H9 (cell line): ENCODE measurements at regions not wholly inside any gene's neighbourhood (a gene's known extent, or its start where the extent isn't known, plus 50 kb on each side); places are given as distances from the start of the nearest gene placed in this dataset.

Experiments
- DNase-seq: peaks from one replicate; pipeline ENCODE4 v3.0.0-alpha.2; 2017
- H2AFZ ChIP-seq: one replicate; pipeline ENCODE4 v1.6.1; 2013; ENCODE audit warnings: mild to moderate bottlenecking, low read length, control low read depth, moderate library complexity
- H2AK5ac ChIP-seq: 2 replicates; pipeline ENCODE4 v1.6.1; 2013; ENCODE audit warnings: low read length, control low read depth, mixed read lengths; ENCODE audit not compliant: insufficient read length
- H2BK120ac ChIP-seq: one replicate; pipeline ENCODE4 v1.6.1; 2013; ENCODE audit warnings: low read depth, mild to moderate bottlenecking, low read length, control low read depth, inconsistent platforms; ENCODE audit not compliant: poor library complexity, severe bottlenecking
- H2BK12ac ChIP-seq: 2 replicates; pipeline ENCODE4 v1.6.1; 2013; ENCODE audit warnings: low read length, control low read depth, mixed read lengths, low read depth; ENCODE audit not compliant: insufficient read length
- H2BK15ac ChIP-seq: 2 replicates; pipeline ENCODE4 v1.6.1; 2013; ENCODE audit warnings: low read depth, low read length, control low read depth
- H2BK20ac ChIP-seq: one replicate; pipeline ENCODE4 v1.6.1; 2013; ENCODE audit warnings: low read depth, mild to moderate bottlenecking, low read length, control low read depth, inconsistent platforms; ENCODE audit not compliant: poor library complexity, severe bottlenecking
- H2BK5ac ChIP-seq: 2 replicates; pipeline ENCODE4 v1.6.1; 2013; ENCODE audit warnings: low read length, control low read depth, mixed read lengths; ENCODE audit not compliant: insufficient read length
- H3K14ac ChIP-seq: 2 replicates; pipeline ENCODE4 v1.6.1; 2013; ENCODE audit warnings: low read length, control low read depth; ENCODE audit not compliant: insufficient read depth
- H3K18ac ChIP-seq: 2 replicates; pipeline ENCODE4 v1.6.1; 2013; ENCODE audit warnings: low read depth, mild to moderate bottlenecking, mixed read lengths, low read length, control low read depth; ENCODE audit not compliant: insufficient read length
- H3K23ac ChIP-seq: 2 replicates; pipeline ENCODE4 v1.6.1; 2013; ENCODE audit warnings: low read length, control low read depth, mixed read lengths, low read depth; ENCODE audit not compliant: insufficient read length
- H3K23me2 ChIP-seq: 2 replicates; pipeline ENCODE4 v1.6.1; 2013; ENCODE audit warnings: low read depth, mild to moderate bottlenecking, mixed read lengths, low read length, control low read depth; ENCODE audit not compliant: insufficient read length, poor library complexity, severe bottlenecking
- H3K27ac ChIP-seq: 2 replicates; pipeline ENCODE4 v1.5.1; 2013; ENCODE audit warnings: low read length, control low read depth, mixed read lengths, low read depth; ENCODE audit not compliant: insufficient read length
- H3K27me3 ChIP-seq: 2 replicates; pipeline ENCODE4 v1.6.1; 2013; ENCODE audit warnings: low read length, control low read depth, inconsistent platforms; ENCODE audit not compliant: insufficient read depth
- H3K4ac ChIP-seq: 2 replicates; pipeline ENCODE4 v1.6.1; 2013; ENCODE audit warnings: low read depth, mild to moderate bottlenecking, control low read depth, inconsistent platforms, low read length, moderate library complexity
- H3K4me1 ChIP-seq: 2 replicates; pipeline ENCODE4 v1.6.1; 2013; ENCODE audit warnings: low read length, control low read depth, inconsistent platforms; ENCODE audit not compliant: insufficient read depth
- H3K4me2 ChIP-seq: 2 replicates; pipeline ENCODE4 v1.6.1; 2013; ENCODE audit warnings: low read length, control low read depth, mixed read lengths; ENCODE audit not compliant: insufficient read length, insufficient read depth
- H3K56ac ChIP-seq: 2 replicates; pipeline ENCODE4 v1.6.1; 2013; ENCODE audit warnings: low read depth, mild to moderate bottlenecking, mixed read lengths, low read length, control low read depth; ENCODE audit not compliant: insufficient read length
- H3K79me1 ChIP-seq: 2 replicates; pipeline ENCODE4 v1.6.1; 2013; ENCODE audit warnings: low read depth, mild to moderate bottlenecking, moderate library complexity, low read length, control low read depth, inconsistent platforms; ENCODE audit not compliant: insufficient read depth, poor library complexity, severe bottlenecking
- H3K79me2 ChIP-seq: 2 replicates; pipeline ENCODE4 v1.6.1; 2013; ENCODE audit warnings: low read length, control low read depth, inconsistent platforms; ENCODE audit not compliant: insufficient read depth
- H3K9ac ChIP-seq: 2 replicates; pipeline ENCODE4 v1.6.1; 2013; ENCODE audit warnings: low read length, control low read depth, mixed read lengths; ENCODE audit not compliant: insufficient read length; ENCODE audit errors: extremely low read depth
- H3K9me3 ChIP-seq: one replicate; pipeline ENCODE4 v1.6.1; 2013; ENCODE audit warnings: low read depth, low read length, inconsistent platforms; ENCODE audit not compliant: control insufficient read depth
- H3T11ph ChIP-seq: one replicate; pipeline ENCODE4 v1.6.1; 2013; ENCODE audit warnings: mild to moderate bottlenecking, low read length, control low read depth, inconsistent platforms
- H4K20me1 ChIP-seq: one replicate; pipeline ENCODE4 v1.6.1; 2013; ENCODE audit not compliant: control insufficient read depth, insufficient read length, insufficient read depth
- H4K5ac ChIP-seq: 2 replicates; pipeline ENCODE4 v1.6.1; 2013; ENCODE audit warnings: low read depth, mild to moderate bottlenecking, mixed read lengths, low read length, control low read depth; ENCODE audit not compliant: insufficient read length
- H4K8ac ChIP-seq: replicated peaks from 2 replicates; pipeline ENCODE4 v1.6.1; 2013; ENCODE audit warnings: low read length, control low read depth, mixed read lengths, low read depth; ENCODE audit not compliant: insufficient read length
- H4K91ac ChIP-seq: 2 replicates; pipeline ENCODE4 v1.6.1; 2013; ENCODE audit warnings: low read depth, mild to moderate bottlenecking, moderate library complexity, mixed read lengths, low read length, control low read depth; ENCODE audit not compliant: insufficient read length
- H3K27ac Mint-ChIP-seq, 3 experiments: 2 replicates in 2 of 3; 3 replicates in 1 of 3; pipeline ENCODE4 v1.8.0; 2020 to 2021; ENCODE audit warnings: mixed read lengths in 3 of 3, mild to moderate bottlenecking in 1 of 3, moderate library complexity in 1 of 3
- H3K27me3 Mint-ChIP-seq: 2 replicates; pipeline ENCODE4 v1.8.0; 2021; ENCODE audit warnings: low read depth, mild to moderate bottlenecking, moderate library complexity, mixed read lengths
- H3K36me3 Mint-ChIP-seq, 3 experiments: 2 replicates in 2 of 3; 3 replicates in 1 of 3; pipeline ENCODE4 v1.8.0; 2020 to 2021; ENCODE audit warnings: low read depth in 3 of 3, mixed read lengths in 3 of 3; ENCODE audit not compliant: insufficient read depth in 1 of 3
- H3K4me1 Mint-ChIP-seq, 2 experiments: 2 replicates each; pipeline ENCODE4 v1.8.0; 2020; ENCODE audit warnings: mixed read lengths in 2 of 2
- H3K4me3 Mint-ChIP-seq, 2 experiments: 2 replicates in 1 of 2; 3 replicates in 1 of 2; pipeline ENCODE4 v1.8.0; 2020 to 2021; ENCODE audit warnings: mild to moderate bottlenecking in 2 of 2, mixed read lengths in 2 of 2, moderate library complexity in 1 of 2
- H3K9me3 Mint-ChIP-seq, 2 experiments: 2 replicates in 1 of 2; 3 replicates in 1 of 2; pipeline ENCODE4 v1.8.0; 2020; ENCODE audit warnings: mild to moderate bottlenecking in 2 of 2, mixed read lengths in 2 of 2, moderate library complexity in 1 of 2
- CTCF ChIP-seq: fragments of 200-600 bp; sonication (generic); conservative IDR thresholded peaks from 3 replicates; pipeline ENCODE4 v1.8.0; 2021; ENCODE audit warnings: antibody characterized with exemption, mild to moderate bottlenecking
- WGBS: extraction: QIAGEN DNeasy Blood & Tissue Kit; methylation state at CpG from one replicate; pipeline ENCODE4 v1.1.7; 2013; ENCODE audit warnings: missing lambda C conversion rate, low lambda C conversion rate, mixed read lengths; ENCODE audit not compliant: insufficient read length; ENCODE audit errors: extremely low coverage; 5-methylcytosine and 5-hydroxymethylcytosine counted together

- no peaks in the 10 kb centered on the region for H3K9me3 ChIP-seq
- H3K14ac ChIP-seq = no peak overlapping the region
- no peak overlapping the region for H3K18ac ChIP-seq
- H2AFZ ChIP-seq = no peak overlapping the region
- Mint-ChIP-seq H3K4me1 (peaks cover 3 to 9% of the 10 kb centered on the region in 2 experiments; a peak in 2 of 4 replicates), H3K27ac (no peak overlapping the region), H3K36me3 (0 out of 7 replicates have a peak, but pooled peaks cover 0 to 5% (median 0%) of the 10 kb centered on the region in 3 experiments), H3K27me3 (peaks cover 12% of the 10 kb centered on the region), H3K9me3 (0 out of 5 replicates have a peak, but pooled peaks cover 0 to 3% of the 10 kb centered on the region in 2 experiments), H3K4me3 (no peak overlapping the region)
- no peaks in the 10 kb centered on the region for H3K79me2 ChIP-seq
- H4K91ac ChIP-seq = no peak overlapping the region
- no peak overlapping the region for H2BK12ac ChIP-seq
- H3K27me3 ChIP-seq = no peaks in the 10 kb centered on the region; the same call in 1 of the 2 replicates
- no peaks in the 10 kb centered on the region for H3K23me2 ChIP-seq
- H4K20me1 ChIP-seq = no peaks in the 10 kb centered on the region
- TF ChIP-seq CTCF = no peak
- H4K8ac ChIP-seq = no peak overlapping the region
- H3K9ac ChIP-seq = no peak overlapping the region
- no peak overlapping the region for H3K56ac ChIP-seq
- no peaks in the 10 kb centered on the region for H3K4me1 ChIP-seq
- H3K79me1 ChIP-seq = no peaks in the 10 kb centered on the region
- H2BK15ac ChIP-seq = no peak overlapping the region
- no CpG with 5 or more reads among the region's 3 CpGs for whole genome bisulfite sequencing
- H3K23ac ChIP-seq = no peak overlapping the region
- H2BK20ac ChIP-seq = no peak overlapping the region
- H2AK5ac ChIP-seq = no peak overlapping the region
- no peak overlapping the region for H3K27ac ChIP-seq
- no peak overlapping the region for H3T11ph ChIP-seq
- H2BK120ac ChIP-seq = no peak overlapping the region
- no peak overlapping the region for H2BK5ac ChIP-seq
- H3K4me2 ChIP-seq = no peak overlapping the region
- no peak overlapping the region for H3K4ac ChIP-seq
- H4K5ac ChIP-seq = no peak overlapping the region
- DNase-seq = no peak
Measured at GRCh38 chr5:174542037-174542436, 182.3 kb upstream of the MSX2 start.
